Hypothalamus (tissue), 51 donors: ENCODE measurements at regions not wholly inside any gene's neighbourhood (a gene's known extent, or its start where the extent isn't known, plus 50 kb on each side); places are given as distances from the start of the nearest gene placed in this dataset.

Source experiments
- DNase-seq, 51 donors: peaks; one replicate each; lab custom pipeline; 2025; lab: John Stamatoyannopoulos, UW

DNA sequence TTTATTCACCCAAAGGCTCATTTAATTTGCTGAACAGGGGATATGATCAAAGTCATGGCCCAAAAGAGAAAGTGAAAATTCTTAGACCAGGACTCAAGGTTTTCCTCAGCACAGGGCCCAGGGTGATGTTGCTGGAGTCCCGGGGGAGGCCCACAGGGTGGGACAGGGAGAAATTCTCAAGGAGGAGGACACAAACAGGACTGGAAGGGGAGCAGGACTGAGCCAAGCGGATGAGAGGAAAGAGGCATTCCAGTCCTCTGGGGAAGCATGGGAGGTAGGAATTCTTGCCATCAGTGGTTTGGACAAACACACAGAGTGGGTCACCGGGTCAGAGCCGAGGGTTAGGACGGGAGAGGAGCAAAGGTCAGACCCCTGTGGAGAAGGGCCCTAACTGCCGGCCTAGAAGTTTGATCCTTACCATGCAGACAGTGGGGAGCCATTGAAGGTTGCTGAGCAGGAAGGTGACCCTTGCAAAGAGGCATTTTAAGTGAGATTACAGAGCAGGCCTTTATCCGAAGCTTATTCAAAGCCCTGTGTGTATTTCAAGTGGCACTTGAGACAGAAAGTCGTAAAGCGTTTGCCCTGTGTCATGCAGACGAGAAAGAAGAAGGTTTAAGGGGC lies 68.4 kb upstream of the PTGR2 start:
- DNase-seq, result no peak

- DNase-seq, result no peak
These were observed 68.4 kb upstream of the PNMA1 start for GRCh38 chr14:73782623-73783022.

- no peak for DNase-seq
These were observed 66.7 kb upstream of the PNMA1 start for GRCh38 chr14:73780896-73781295.

DNA sequence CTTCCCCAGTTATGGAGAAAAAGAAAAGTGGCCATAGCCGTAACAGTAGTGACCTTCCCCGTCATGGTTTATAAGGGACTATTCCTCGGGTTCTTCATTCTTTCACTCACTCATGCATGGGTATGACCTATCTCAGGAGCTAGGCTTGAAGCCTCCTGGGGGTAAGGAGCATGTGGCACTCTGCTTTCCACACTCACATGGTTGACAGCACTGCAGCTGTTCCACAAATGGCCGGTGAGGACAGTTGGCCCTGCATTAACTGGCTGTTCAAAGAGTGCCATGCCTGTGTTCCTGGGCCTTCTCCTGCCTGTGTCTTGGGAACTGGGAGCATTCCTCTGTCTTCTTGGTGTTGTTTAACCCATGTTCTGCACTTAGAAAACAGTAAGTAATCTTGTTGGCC lies 66.2 kb upstream of the PNMA1 start:
- DNase-seq, result no peak

DNA sequence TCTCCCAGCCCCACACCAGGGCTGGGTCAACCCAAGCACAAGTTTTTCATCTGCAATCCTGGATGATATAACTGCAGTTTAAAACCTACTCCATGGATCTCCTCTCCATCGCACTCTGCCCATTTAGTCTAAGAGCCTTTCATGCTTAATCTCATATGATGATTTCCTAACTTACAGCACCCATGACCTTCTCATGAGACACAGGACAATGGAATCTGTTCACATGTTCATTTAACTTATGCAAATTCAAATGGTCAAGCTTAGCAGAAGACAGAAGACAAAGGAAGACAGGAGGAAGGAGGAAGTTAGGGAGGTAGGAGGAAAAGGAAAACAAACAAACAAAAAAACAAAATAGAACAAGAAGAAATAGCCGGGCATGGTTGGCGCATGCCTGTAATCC lies 64.6 kb upstream of the PNMA1 start:
- no peak for DNase-seq

- no peak for DNase-seq
These were observed 63.2 kb upstream of the PNMA1 start for GRCh38 chr14:73777420-73777819.

- DNase-seq, result no peak
These were observed 62.0 kb upstream of the PNMA1 start for GRCh38 chr14:73776194-73776537.

DNA sequence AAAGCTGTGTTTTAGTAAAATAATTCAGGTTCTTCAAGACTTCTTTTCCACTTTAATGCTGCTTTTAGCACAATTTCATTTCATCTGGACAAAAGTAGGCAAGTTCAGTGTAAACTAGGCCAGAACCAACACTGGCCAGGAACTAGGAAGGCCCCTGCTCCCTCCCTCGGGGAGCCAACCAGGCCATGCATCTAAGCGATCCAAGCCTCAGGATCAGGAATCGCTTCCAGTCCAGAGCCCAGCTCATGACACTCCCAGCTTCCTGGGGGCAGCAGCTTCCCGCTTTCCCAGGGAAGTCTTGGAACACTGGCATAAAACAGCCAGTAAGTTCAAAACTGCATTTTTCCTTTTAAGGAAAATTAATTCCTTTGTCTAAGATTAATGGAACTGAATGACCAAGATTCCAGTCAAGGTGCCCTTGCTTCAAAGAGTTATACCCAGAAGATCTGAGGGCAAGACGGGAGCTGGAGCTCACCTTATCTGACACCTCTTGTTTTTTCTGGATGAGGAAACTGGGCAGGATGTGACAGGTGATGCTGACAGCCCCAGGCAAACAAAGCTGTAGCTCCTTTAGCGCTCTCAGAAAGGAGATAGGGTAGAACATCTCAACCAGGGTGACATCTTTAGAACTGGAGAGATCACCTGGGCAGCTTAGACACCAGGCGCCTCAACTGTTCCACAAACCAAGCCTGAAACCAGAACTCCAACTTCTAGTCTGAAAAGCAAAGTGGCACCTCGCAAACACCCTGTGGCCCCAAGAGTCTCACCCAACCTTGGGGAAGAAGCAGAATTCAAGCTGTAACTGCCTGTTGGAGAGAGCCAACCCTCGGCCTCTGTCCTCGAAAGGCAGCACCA lies 61.4 kb upstream of the PNMA1 start:
- DNase-seq, result no peak

- DNase-seq, result no peak
These were observed 60.5 kb upstream of the PNMA1 start for GRCh38 chr14:73774671-73775070.

- DNase-seq, result no peak
These were observed 60.0 kb upstream of the PNMA1 start for GRCh38 chr14:73774241-73774570.

DNA sequence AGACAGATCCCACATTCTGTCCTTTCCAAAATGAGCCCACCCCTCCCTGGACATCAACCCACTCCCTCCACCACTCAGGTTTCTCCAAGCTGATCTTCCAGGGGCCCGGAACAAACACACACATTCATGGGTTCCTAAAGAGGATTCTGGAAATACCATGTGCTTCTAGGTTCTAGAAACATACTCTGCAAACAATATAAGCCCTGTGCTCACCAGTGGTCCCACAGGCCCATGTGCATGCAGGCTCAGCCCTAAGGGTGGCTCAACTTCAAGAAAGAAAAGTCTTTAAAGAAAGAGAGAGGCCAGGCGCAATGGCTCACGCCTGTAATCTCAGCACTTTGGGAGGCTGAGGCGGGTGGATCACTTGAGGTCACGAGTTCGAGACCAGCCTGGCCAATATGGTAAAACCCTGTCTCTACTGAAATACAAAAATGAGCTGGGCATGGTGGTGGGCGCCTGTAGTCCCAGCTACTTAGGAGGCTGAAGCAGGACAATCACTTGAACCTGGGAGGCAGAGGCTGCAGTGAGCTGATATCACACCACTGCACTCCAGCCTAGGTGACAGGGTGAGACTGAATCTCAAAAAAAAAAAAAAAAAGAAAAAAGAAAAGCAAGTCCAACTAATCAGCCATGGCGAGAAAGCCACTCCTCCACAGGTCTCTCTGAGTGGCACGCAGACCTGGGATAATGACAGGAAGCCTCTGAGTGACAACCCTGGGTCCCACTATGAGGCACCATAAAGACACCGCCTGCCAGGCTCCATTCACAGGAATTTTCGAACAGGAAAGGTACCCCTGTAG lies 59.5 kb upstream of the PNMA1 start:
- no peak for DNase-seq

DNA sequence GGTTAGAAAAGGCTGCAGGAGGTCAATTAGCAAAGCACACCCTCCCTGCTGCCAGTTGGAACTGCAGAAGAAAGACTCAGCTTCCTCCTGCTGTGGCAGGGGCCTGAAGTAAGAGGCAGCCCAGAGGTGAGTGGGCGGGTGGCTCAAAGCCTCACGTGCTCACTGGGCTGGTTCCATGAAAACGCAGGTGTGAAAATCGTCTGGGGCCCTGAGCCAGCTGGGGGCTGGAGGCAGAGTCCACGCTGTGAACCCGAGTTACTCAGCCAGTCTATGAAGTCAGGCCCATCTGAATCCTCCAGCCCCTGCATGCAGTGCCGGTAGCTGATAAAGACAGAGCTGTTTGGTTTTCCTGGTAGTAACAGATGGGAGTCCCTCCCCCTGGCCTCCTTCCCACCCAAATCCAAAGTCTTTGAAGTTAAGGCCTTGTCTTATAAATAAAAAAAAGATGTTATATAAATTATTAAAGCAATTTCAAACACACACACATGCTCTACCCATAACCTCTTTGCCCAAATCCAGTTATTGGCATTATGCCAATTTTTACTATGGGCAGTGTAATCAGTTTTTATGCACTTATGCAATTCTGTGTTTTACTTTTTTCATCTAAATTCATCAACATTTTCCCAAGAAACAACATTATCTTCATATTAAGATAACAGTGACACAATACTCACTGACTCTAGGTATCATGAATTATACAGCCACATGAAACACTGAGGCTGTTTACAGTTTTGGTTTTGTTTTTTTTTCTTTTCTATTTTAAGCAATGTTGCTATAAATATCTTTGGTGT lies 57.9 kb upstream of the PNMA1 start:
- DNase-seq, result peak in 3 of 51 donors; percentile 11 to 51 (median 21)

DNA sequence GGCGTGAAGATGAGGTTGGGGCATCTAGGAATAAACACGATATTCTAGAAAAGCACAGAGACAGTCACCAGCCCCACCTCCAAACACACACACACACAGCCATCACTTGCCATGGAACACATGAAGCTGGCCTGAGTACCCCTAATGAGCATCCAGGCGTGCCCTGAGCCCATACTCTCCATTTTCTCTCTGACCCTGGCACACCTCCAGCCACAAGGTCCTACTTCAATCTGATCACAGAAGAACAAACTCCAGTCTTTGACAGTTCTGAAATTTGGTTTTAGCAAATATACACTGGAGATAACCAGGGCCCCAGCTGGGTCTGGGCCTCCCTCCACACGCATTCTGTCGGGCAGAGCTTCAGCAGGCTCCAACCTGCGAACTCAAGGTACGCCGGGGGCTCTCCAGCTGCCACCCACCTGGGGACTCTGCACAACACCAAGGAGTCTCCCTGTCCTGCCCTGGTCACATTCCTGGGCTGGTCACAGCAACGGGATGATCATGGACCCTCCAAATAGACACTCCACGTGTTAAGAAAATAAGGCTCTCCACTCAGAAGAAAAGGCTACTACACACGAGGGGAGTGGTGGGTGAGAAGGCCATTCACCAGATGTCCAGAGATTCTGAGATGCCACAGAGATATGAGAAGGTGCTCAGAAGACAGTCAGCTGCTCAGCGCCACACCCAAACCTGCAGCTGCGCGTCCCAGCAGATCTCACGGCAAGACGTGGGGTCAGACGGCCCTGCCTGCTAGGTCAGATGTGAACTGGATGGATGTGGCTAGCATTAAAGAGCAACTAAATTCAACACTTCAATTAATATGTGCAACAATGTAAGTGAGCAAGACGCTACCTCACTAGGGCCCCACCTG lies 57.0 kb upstream of the PNMA1 start:
- no peak for DNase-seq

DNA sequence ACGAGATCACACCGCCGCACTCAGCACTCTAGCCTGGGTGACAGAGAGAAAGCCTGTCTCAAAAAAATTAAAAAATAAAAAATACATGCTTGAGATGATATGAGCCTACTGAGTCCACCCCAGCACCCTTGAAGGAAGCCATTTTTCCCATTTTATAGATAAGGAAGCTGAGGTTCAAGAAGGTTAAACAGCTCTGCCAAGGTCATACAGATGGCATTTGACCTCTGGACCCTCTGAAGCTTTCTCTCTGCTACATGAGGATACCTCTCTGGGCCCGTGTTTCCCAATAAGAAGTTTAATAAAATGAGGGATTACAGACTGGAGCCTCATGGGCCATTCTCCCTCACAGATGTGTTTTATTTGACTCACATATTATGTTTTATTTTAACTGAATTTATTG lies 53.9 kb upstream of the PNMA1 start:
- no peak for DNase-seq

DNA sequence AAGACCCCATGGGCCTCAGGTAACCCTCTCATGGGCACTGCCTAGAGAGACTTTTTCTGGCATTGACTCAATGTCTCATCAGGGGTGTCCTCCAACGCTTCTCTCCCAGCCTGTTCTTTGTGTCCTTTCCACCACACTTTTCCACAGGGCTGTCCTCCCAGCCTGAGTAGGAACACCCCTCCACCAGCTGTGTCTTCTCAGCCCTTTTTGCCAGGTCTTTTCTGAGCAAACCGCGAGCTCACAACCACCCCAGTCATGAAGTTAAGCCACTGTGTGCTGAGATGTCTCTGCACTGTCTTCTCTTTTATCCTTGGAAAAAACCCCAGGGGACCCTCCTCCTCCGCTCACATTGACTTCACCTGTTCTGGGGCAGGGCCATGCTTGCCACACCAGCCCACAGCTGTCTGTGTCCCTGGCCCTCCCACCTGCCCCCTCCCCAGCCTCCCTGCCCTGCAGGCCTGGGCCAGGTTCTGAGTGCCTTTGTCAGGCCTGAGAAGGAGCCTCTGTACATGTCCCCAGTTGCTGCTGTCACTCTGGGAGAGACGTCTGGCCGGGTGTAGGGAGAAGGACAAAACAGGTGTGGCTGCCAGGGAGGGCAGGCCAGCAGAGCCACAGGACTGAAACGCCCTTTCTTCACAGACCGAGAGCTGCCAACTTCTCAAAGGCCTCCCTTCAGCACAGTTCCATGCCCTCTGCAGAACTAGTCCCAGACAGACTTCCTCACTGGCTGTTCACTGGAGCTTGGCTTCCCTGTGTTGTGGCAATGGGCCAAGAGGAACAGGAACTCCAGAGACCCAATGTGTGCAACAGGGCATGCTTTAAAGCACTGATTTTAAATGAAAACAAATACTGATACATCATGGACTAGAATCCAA lies 50.5 kb upstream of the PNMA1 start:
- peak in 36 of 51 donors; percentile 10 to 76 (median 48) for DNase-seq
